Upper lobe of left lung (tissue), 4 donors: ENCODE measurements at regions not wholly inside any gene's neighbourhood (a gene's known extent, or its start where the extent isn't known, plus 50 kb on each side); places are given as distances from the start of the nearest gene placed in this dataset.

Experiments
- CTCF ChIP-seq, 6 experiments: fragments of 450-650 bp in 4 of 6; fragments of 200-600 bp in 2 of 6; sonication (generic) in 2 of 6; IDR thresholded peaks; one replicate each; pipeline ENCODE4 v1.5.1; 2016 to 2019; ENCODE audit warnings: antibody characterized with exemption in 6 of 6
- EP300 ChIP-seq, 4 donors: sonication (generic); formaldehyde crosslinking; IDR thresholded peaks; one replicate each; pipeline ENCODE4 v1.5.1; 2017; ENCODE audit warnings: antibody characterized with exemption in 4 of 4, control low read depth in 2 of 4
- POLR2A ChIP-seq, 4 donors: fragments of 450-650 bp; IDR thresholded peaks; one replicate each; pipeline ENCODE4 v1.5.1; 2016 to 2017; ENCODE audit warnings: antibody characterized with exemption in 4 of 4, mild to moderate bottlenecking in 2 of 4
- POLR2AphosphoS5 ChIP-seq, 2 donors: sonication (generic); formaldehyde crosslinking; IDR thresholded peaks; one replicate each; pipeline ENCODE4 v1.5.1; 2017; ENCODE audit warnings: antibody characterized with exemption in 2 of 2

DNA sequence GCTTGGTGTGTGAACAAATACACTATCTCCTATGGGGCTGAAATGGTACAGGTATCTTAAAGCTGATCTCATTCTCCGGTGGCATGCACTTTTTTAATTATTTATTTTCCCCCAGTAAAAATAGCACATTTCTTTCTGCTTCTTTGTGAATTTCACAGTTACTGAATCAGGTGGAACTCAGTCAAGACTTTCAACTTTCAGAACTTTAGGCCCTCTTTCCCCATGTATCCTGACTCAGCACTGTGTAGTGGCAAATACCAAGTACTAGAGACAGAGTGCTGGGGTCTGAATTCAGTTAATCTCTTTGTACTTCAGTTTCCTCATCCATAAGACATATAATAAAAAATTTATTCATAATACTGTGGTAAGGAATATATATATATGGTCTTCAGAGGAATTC is 223.9 kb downstream of the CSNK2A3 start:
- TF ChIP-seq EP300 (IDR thresholded peaks at IDR 0.05) = no peak
- TF ChIP-seq CTCF (IDR thresholded peaks at IDR 0.05) = no peak
- no peak for TF ChIP-seq POLR2A (IDR thresholded peaks at IDR 0.05)
- no peak for TF ChIP-seq POLR2AphosphoS5 (IDR thresholded peaks at IDR 0.05)
